HK-2 (cell line): ENCODE measurements at regions not wholly inside any gene's neighbourhood (a gene's known extent, or its start where the extent isn't known, plus 50 kb on each side); places are given as distances from the start of the nearest gene placed in this dataset.
"Not testable (repeated sequence)": the region's sequence is repeated elsewhere in the genome, so short reads cannot be mapped to it uniquely, and the experiment has no call there.

Source experiments
- DNase-seq: peaks from one replicate; pipeline ENCODE4 v3.0.0-alpha.2; 2018; ENCODE audit not compliant: unreplicated experiment

- no peak for DNase-seq
These were observed 200.5 kb downstream of the FAT3 start for GRCh38 chr11:92425127-92425526.

GRCh38 chr11:92432515-92432914 lies 207.9 kb downstream of the FAT3 start:
- DNase-seq: no peak

- no peak for DNase-seq
These were observed 211.7 kb downstream of the FAT3 start for GRCh38 chr11:92436034-92436920.

GRCh38 chr11:92439133-92439532 lies 214.5 kb downstream of the FAT3 start:
- DNase-seq: no peak

- no peak for DNase-seq
These were observed 216.3 kb downstream of the FAT3 start for GRCh38 chr11:92440701-92441442.

- no peak for DNase-seq
These were observed 216.8 kb downstream of the FAT3 start for GRCh38 chr11:92441443-92441726.

- DNase-seq: no peak
These were observed 218.6 kb downstream of the FAT3 start for GRCh38 chr11:92443199-92443598.

GRCh38 chr11:92447586-92447985 lies 223.0 kb downstream of the FAT3 start:
- DNase-seq: no peak

GRCh38 chr11:92449222-92449621 lies 224.6 kb downstream of the FAT3 start:
- no peak for DNase-seq

GRCh38 chr11:92449780-92450179 lies 225.2 kb downstream of the FAT3 start:
- no peak for DNase-seq

- DNase-seq: no peak
These were observed 226.4 kb downstream of the FAT3 start for GRCh38 chr11:92451063-92451462.

- DNase-seq: no peak
These were observed 228.4 kb downstream of the FAT3 start for GRCh38 chr11:92453055-92453454.

GRCh38 chr11:92455210-92455790 lies 230.7 kb downstream of the FAT3 start:
- no peak for DNase-seq

GRCh38 chr11:92457250-92457649 lies 232.6 kb downstream of the FAT3 start:
- DNase-seq: no peak

- no peak for DNase-seq
These were observed 233.9 kb downstream of the FAT3 start for GRCh38 chr11:92458486-92458885.

- no peak for DNase-seq
These were observed 235.6 kb downstream of the FAT3 start for GRCh38 chr11:92460213-92460612.

- DNase-seq: no peak
These were observed 236.8 kb downstream of the FAT3 start for GRCh38 chr11:92461447-92461846.

- DNase-seq: no peak
These were observed 238.2 kb downstream of the FAT3 start for GRCh38 chr11:92462821-92463220.

GRCh38 chr11:92464822-92465221 lies 240.2 kb downstream of the FAT3 start:
- DNase-seq: no peak

GRCh38 chr11:92465410-92465809 lies 240.8 kb downstream of the FAT3 start:
- not testable (repeated sequence) for DNase-seq

GRCh38 chr11:92473736-92474135 lies 249.1 kb downstream of the FAT3 start:
- no peak for DNase-seq

- no peak for DNase-seq
These were observed 250.7 kb downstream of the FAT3 start for GRCh38 chr11:92475316-92475715.

- no peak for DNase-seq
These were observed 251.2 kb downstream of the FAT3 start for GRCh38 chr11:92475819-92476218.
